Left cardiac atrium (tissue), 4 donors: ENCODE measurements at regions not wholly inside any gene's neighbourhood (a gene's known extent, or its start where the extent isn't known, plus 50 kb on each side); places are given as distances from the start of the nearest gene placed in this dataset.
"Not testable (repeated sequence)": the region's sequence is repeated elsewhere in the genome, so short reads cannot be mapped to it uniquely, and the experiment has no call there.

ENCODE experiments used
- ATAC-seq, 2 donors: fragments of 200-7000 bp; cut with Tn5 transposase; one replicate each; pipeline ENCODE4 v1.9.1; 2020; ENCODE audit warnings: mild to moderate bottlenecking in 2 of 2, moderate library complexity in 2 of 2
- DNase-seq: peaks from one replicate; pipeline ENCODE4 v3.0.0-alpha.2; 2020
- intact Hi-C, 2 donors: fragments of 100-400 bp; cut with DNase I; formaldehyde crosslinking; loops; one replicate each; pipeline versions ENCODE4 v1.14.1 to v1.15.1; 2022 to 2023
- donor health status: DM: no; HTN: yes; CAD: no.
- donor health status: DM: no; HTN: yes; CAD: no; lungs with severe emphysema.
- donor health status: DM: yes; HTN: yes; CAD: no.
- donor health status: Dilated cardiomyopathy.

DNA sequence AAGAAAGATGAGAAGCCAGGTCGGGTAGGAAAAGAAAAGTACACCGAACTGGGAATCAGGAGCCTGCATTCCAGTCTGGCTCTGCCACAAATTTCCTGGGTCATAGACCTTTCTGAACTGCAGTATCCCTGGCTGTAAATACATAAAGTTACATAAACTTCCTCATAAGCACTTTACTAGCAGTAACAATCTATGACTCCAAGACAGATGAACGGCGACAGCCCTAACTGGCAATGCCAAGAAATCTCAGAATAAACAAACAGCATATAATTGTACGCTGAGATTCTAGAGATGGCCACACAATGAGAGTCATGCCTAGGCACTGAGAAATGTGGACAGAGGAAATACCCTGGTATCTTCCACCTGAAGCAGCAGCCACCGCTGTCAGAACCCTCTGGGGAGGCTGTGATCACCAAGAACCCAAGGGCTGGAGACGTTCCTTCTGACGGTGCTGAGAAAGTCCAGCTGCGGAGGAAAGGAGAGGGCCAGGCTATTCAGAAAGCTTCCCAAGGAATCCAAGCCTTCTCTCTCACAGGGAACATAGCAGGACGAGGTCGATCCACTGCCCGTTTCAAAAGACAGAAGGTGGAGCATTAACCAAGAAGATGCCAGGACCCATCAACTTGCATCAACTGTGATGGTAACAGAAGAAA is 89.3 kb upstream of the SLC66A3 start:
- intact Hi-C loops: no loop called here
- ATAC-seq: no peak
- no peak for DNase-seq

DNA sequence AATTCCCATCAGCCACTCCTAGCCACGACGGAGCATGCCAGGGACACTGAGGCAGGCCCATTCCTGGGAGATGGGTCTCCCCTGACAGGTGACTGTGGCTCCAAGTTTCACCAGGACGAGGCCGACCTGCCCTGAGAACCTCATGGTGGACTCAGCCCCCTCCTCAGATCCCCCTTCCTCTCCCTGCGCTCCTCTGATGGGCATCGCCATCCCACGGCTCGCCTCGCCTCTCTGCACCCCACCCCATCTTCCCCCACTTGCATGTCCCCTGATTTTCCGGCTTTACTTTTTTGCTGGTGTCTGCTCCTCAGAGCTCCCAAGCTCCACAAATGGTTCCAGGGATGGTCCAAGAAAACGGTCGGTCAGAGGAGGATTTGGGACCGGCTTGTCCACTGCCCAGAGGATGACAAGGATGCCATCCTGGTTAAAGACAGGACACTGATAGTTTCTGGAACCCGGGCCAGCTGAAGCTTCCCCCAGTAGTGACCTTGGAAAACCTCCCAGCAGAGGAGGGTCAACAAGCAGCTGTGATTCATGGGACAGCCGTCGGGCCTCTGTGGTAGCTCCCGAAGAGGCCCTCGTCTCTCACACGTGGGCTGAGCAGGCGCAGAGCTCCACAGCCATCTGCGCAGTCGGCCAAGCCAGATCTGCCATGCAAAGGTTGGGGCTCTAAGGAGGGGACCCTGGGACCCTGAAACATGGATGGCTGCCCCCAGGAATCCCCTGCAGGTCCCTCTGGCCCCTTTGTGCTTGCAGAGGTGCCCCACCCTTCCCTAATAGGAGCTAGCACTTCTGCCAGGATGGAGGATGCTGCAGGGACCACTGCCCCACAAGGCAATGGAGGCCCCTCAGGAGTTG is 87.8 kb upstream of the SLC66A3 start:
- intact Hi-C loops: no loop called here
- no peak for ATAC-seq
- no peak for DNase-seq

DNA sequence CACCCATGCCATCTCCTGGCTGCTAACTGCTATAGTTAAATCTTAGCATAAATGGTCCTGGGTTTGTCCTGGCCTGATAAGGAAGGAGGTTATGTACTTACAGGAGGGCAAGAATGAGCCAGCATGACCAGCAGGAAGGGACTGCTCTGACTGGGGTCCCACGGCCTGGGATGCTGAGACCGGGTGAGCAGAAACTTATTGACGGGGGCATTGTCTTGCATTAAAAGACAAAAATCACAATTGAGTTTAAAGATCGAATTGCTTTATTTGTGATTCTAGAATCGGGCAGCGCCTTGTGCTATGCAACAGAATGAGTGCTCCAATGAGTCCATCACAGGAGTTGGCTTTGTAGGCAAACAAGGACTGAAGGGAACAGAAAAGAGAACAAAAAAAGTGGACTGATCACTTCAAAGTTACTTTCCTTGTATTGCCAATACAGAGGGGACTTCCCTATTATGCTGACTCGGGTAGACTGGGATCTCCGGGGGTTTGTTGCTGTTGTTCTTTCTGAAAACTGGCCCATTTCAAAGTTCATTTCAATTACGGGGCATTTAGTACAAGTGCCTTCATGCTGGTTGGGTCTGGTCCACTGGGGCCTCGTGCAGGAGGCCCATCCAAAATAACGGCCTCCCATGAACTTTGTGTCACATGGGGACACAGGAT is 87.1 kb upstream of the SLC66A3 start:
- ATAC-seq (no peak), DNase-seq (no peak)
- intact Hi-C loops: no loop called here

DNA sequence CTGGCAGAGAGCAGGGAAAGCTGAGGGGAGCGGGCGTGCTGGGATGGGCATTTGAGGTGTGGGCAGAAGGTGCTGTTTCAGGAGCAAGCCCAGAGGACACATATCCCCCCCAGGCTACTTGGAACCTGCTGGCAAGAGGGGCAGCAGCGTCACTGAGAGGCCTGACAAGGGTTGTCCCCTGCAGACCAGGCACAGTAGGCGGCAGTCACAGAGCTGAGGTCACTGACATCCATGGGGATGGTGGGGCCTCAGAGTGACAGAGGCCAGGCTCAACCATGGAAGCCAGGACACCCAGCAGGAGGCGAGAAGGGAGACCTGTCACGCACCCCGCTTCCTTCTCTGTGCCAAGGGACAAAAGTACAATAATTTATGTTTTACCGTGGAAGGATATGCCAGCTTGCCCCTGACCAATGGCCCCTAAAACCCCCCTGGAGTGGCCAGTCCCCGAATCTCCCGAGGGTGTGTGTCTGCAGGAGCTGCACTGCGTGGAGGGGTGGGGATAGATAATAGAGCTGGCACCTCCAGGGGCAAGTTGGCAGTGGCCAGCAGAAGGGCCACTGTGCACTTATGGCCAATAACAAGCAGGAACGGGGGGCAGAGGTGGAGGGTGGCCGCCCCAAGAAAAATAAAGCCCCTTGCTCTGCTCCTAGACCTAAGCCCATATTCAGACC is 86.3 kb upstream of the SLC66A3 start:
- intact Hi-C loops: no loop called here
- DNase-seq (no peak), ATAC-seq (no peak)

DNA sequence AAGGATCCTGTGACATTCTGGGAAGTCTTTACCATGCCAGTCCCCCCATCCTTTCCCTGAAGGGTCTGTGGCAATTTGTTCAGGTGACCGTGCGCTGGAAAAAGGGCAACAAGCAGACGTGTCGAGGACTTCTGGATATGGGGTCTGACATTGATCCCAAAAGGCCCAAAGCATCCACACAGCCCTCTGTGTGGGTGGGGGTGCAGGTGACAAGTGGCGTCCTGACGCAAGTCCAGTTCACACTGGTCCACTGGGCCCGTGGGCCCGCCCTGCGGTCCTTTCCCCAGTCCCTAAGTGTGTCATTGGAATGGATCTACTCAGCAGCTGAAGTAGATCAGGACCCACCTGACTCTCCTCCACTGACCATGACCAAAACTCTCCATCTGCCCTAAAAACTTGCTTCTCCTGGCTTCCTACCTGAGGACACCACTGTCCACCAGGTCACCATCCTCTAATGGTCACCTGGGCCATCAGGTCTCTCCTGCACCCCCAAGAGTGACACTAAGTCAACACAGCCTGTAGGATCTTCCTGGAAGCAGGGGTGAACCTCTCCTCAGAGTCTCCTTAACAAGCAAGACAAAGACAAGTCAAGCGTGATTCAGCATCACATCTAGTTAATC is 85.6 kb upstream of the SLC66A3 start:
- intact Hi-C loops: no loop called here
- ATAC-seq (no peak), DNase-seq (no peak)

DNA sequence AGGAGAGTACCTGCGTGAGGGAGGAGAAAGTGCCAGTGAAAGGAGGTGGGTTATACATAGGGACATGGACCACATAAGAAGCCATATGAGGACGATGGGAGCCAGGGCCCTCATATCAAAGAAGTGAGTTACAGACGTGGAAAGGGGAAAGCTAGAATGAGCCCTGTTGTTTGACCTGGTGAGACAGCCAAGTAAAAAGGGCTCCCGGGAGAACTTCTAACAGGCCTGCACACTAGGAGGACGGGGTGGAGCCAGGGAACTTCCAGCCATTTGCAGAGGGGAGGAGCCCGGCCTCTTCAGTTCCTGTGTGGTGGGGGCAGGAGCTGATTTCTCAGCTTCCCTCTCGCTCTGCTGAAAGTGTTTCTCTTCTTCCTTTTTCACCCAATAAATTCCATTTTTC is 84.1 kb upstream of the SLC66A3 start:
- DNase-seq (no peak), ATAC-seq (peak; percentile 41 to 59)
- intact Hi-C loops: no loop called here

DNA sequence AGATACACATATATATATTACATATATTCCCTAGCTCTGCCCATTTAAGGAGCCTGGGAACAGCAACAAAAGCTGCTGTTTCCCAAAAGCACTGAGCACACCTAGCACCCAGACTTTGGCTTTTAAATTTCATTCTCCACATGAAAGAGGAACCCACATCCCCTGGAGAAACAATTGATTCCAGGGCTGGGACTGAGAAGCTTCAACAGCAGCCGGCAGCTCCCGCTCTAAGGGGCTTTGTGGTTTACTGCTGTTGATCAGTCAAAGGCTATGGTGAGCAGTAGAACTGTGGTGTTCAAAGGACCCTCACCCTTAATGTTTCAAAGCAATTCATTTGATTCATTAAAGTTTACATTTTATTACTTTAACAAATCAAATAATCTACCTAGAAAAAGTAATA is 83.3 kb upstream of the SLC66A3 start:
- DNase-seq (no peak), ATAC-seq (no peak)
- intact Hi-C loops: no loop called here

DNA sequence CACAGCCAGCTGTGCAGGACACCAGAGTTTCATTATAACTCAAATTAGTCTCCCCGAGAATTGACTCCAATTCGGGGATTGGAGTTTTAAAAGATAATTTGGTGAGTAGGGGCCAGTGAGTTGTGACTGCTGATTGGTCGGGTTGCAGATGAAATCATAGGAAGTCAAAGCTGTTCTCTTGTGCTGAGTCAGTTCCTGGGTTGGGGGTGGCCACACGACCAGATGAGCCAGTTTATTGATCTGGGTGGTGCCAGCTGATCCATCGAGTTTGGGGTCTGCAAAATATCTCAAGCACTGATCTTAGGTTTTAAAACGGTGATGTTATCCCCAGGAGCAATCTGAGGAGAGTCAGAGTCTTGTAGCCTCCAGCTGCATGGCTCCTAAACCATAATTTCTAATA is 82.7 kb upstream of the SLC66A3 start:
- DNase-seq (no peak), ATAC-seq (no peak)
- intact Hi-C loops: no loop called here

DNA sequence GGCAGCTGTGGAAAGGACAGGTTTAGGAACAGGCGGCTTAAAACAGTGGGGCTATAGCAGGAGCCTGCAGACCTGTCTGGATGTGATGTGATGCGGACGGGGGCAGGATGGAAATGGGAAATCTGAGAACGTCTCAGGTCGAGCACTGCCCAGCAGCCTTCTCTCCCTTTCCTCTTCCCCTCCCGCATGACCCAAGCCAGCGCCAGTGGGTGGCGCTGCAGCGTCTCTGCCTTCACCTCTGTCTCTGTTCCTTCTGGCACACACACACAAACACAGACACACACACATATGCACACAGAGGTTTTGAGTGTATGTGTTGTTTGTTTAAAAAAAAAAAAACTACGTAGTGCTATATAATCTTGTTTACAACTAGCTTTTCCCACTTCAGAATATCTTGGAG is 82.0 kb upstream of the SLC66A3 start:
- intact Hi-C loops: no loop called here
- ATAC-seq: no peak

DNA sequence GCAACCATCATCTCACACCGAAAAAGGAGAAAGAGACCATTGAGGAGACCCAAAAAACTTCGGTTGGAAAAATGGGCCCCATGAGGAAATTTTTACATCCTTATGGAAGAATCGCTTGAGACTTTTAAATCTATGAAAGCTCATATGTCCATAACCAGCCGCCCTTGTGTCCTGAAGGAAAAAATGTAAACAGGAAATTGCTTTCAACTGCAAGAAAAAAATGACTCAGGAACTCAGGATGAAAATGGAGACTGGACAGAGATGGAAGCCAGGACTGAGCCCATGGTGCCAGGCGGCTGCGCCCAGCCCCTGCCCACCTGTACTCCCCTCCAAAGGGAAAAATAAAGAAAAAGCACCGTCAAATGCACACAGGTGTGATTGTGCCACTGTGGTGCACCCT is 81.5 kb upstream of the SLC66A3 start:
- intact Hi-C loops: no loop called here
- ATAC-seq: no peak
- no peak for DNase-seq

More for the DNA sequence above, 82.0 kb upstream of the SLC66A3 start:
- DNase-seq: no peak

DNA sequence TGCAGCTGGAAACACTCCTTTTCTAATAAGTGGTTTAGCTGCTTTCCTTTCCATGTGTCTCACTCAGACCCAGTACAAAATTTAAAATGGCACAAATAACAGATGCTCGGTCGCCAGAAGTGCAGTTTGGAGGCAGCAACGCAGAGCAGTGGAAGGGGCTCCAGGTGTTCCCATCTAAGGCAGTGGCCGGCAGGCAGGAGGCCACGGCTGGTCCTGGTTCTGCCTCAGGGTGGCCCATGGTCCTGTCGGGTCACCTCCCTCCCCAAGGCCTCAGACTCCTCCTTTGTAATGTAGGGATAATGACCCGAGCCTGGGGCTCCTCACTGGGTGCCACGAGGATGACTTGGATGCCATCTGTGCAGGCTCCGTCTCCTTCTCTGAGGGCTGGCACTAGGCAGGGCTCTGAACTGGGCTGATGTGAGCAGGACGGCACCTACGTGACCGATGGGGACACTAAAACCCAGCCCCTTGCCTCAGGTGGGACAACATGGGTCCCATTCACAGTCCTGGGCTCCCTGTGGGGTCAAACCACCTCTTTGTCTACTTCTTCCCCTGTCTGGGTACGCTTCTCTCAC is 80.9 kb upstream of the SLC66A3 start:
- intact Hi-C loops: no loop called here
- DNase-seq (no peak), ATAC-seq (no peak)

DNA sequence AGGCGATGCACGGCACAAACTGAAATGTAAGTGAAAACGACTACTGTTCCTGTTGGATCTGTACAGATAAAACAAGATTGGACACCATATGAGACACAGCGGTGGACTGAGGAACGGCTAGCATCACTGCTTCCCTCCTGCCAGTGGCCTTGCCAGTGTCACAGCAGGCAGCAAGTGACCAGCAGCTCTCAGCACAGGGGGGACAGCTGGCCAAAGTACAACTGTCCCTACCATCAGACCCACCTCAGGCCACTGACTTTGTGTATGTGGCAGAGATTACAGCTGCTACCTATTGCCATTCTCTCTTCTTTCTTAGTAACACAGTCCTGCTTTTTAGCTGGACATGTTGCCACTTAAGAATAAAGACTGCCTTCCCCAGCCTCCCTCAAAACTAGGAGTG is 80.0 kb upstream of the SLC66A3 start:
- intact Hi-C loops: no loop called here
- no peak for ATAC-seq
- DNase-seq: no peak

DNA sequence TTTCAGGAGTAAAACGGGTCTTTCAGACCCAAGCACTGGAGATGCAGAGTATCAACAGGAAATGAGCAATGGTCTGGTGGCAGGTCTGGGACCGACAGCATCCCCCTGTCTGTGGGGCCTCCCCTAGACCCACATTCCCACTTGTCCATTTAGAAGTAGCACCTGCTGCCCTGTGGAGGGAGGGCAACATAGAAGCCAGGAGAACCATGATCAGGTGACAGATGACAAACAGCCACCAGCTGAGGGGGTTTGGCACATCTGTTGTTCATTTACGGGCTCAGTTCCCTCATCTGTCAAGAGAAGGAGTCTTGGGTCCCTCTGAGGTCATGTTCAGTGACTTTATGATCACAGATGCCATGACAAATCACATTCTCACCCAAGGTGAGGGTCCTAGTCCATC is 77.9 kb upstream of the SLC66A3 start:
- intact Hi-C loops: no loop called here
- DNase-seq (no peak), ATAC-seq (no peak)

DNA sequence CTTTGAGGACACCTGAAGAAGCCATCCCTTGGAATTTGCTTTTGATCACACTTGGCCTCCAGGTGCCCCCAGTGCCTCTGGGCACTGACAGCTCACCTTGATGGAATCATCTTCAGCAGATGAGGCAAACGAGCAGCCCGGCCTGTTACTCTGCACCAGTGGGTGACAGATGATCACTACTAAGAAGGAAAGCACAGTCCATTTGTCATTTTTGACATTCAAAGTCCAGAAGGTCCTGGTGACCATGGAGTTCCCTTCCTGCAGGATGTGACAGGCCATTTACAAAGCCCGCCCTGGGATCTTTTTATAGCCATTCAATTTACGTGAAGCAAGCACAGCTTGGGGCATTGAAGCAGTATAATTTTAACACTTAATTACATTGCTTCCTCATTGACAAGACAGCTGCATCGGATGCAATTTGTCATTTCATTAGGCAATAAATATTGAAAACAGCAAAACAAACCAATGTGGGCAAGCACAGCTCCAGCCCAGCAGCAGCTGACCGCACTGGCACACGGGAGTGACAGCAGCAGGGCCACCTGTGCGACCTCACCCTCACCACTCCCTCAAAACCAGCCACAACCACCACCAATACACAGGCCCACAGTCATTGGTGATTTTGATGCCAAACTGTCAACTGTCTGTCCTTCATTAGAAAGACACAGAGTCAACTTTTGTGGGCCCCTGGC is 76.0 kb upstream of the SLC66A3 start:
- DNase-seq (no peak), ATAC-seq (no peak)
- intact Hi-C loops: no loop called here

DNA sequence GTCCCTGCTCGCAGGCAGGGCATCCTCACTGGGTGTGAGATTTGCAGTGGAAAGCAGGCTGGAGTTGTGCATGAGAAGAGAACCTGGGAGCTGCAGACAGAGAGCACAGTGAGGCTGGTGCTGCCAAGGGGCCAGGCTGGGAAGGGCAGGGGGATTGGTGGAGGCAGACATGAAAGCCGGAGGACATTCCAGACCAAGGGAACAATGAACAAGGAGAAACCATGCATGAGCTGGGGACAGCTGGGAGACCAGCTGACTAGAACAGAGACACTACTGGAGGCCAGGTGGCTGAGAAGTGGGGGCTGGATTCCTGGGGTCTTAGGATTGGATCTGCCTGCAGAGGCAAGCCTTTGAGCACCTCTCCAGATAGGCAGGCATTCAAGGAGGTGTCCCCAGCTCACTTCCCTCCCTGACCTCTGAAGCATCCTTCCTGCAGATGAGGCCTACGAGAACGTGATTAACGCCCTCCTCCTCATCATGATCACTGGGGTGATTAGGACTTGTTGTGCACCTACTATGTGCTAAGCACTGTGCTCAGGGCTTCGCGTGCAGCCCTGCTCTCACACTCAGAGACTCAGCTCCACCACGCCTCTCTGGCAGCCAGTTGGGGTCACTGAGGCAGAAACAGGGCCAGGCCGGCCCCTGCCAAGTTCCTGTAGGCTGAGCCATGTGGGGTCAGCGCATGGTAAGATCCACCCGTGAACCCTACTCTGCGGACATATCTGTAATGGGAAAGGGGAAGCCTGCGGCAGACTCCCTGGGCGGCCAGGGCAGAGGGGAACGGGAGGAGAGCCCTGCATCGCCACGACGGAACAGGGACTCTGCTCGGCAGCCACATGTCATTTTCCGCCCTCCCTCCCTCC is 74.8 kb upstream of the SLC66A3 start:
- DNase-seq (no peak), ATAC-seq (no peak)
- intact Hi-C loops: no loop called here

DNA sequence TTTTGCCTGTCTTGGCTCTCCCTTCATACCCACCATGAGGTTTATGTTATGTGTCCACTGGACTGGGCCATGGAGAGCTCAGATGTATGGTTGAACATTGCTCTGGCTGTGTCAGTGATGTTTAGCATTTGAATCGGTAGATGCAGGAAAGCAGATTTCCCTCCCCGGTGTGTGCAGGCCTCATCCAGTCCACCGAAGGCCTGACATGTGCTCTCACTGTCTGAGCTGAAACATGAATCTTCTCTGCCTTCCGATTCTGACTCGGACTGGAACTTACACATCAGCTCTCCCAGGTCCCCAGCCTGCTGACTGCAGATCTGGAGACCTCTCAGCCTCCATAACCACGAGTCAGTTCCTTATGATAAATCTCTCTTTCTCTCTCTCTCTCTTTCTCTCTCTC is 72.4 kb upstream of the SLC66A3 start:
- DNase-seq (no peak), ATAC-seq (no peak)
- intact Hi-C loops: no loop called here

DNA sequence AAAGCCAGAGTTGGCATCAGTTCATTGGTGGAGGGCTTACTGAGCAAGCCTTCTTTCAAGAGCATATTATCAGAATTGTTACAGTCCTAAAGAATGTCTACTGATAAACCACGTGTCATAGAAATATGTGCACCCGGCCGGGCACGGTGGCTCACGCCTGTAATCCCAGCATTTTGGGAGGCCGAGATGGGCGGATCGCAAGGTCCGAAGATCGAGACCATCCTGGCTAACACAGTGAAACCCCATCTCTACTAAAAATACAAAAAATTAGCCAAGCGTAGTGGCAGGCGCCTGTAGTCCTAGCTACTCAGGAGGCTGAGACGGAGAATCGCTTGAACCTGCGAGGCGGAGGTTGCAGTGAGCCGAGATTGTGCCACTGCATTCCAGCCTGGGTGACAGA is 66.4 kb upstream of the SLC66A3 start:
- not testable (repeated sequence) for ATAC-seq, DNase-seq

DNA sequence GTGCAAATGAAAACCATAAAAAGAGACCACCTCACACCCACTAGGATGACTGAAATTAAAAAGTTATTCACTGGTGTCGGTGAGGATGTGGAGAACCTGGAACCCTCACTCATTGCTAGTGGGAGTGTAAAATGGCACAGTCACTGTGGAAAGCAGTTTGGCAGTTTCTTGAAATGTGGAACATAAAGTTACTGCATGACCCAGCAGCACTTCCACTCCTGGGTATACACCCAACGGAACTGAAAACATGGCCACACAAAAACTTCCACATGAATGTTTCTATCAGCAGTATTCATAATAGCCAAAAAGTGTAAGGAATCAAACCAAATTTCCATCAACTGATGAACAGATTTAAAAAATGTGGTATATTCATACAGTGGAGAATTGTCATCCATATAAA is 65.1 kb upstream of the SLC66A3 start:
- no peak for DNase-seq
- no peak for ATAC-seq
- intact Hi-C loops: no loop called here

More for the DNA sequence above, 66.4 kb upstream of the SLC66A3 start:
- intact Hi-C loops: not testable (repeated sequence)
